HG02938 (cell line): ENCODE measurements at regions not wholly inside any gene's neighbourhood (a gene's known extent, or its start where the extent isn't known, plus 50 kb on each side); places are given as distances from the start of the nearest gene placed in this dataset.

Experiments
- ATAC-seq: cut with Tn5 transposase; IDR thresholded peaks from one replicate; pipeline ENCODE4 v1.9.1; 2021; ENCODE audit warnings: mild to moderate bottlenecking, moderate library complexity; ENCODE audit not compliant: unreplicated experiment

GRCh38 chr11:37002831-37003230, 404.8 kb upstream of the RAG2 start:
- ATAC-seq: no peak

- no peak for ATAC-seq
These were observed 399.6 kb upstream of the RAG2 start for GRCh38 chr11:36997656-36998055.

- ATAC-seq: no peak
These were observed 398.8 kb upstream of the RAG2 start for GRCh38 chr11:36996795-36997194.

GRCh38 chr11:36994208-36994607, 396.2 kb upstream of the RAG2 start:
- no peak for ATAC-seq

GRCh38 chr11:36988556-36988955, 390.5 kb upstream of the RAG2 start:
- no peak for ATAC-seq

- no peak for ATAC-seq
These were observed 387.5 kb upstream of the RAG2 start for GRCh38 chr11:36985562-36985961.

- ATAC-seq: no peak
These were observed 378.7 kb upstream of the RAG2 start for GRCh38 chr11:36976741-36977140.

GRCh38 chr11:36974771-36975170, 376.7 kb upstream of the RAG2 start:
- no peak for ATAC-seq

GRCh38 chr11:36953976-36954375, 355.9 kb upstream of the RAG2 start:
- no peak for ATAC-seq

- ATAC-seq: no peak
These were observed 350.6 kb upstream of the RAG2 start for GRCh38 chr11:36948460-36949127.

- ATAC-seq: no peak
These were observed 347.3 kb upstream of the RAG2 start for GRCh38 chr11:36945384-36945783.

- ATAC-seq: no peak
These were observed 335.4 kb upstream of the RAG2 start for GRCh38 chr11:36933481-36933880.

GRCh38 chr11:36931139-36931538, 333.1 kb upstream of the RAG2 start:
- no peak for ATAC-seq

- ATAC-seq: no peak
These were observed 332.2 kb upstream of the RAG2 start for GRCh38 chr11:36930256-36930655.

GRCh38 chr11:36929401-36929800, 331.4 kb upstream of the RAG2 start:
- no peak for ATAC-seq

GRCh38 chr11:36928621-36929020, 330.6 kb upstream of the RAG2 start:
- no peak for ATAC-seq

GRCh38 chr11:36899800-36900199, 301.8 kb upstream of the RAG2 start:
- no peak for ATAC-seq

- ATAC-seq: no peak
These were observed 292.8 kb upstream of the RAG2 start for GRCh38 chr11:36890841-36891240.

GRCh38 chr11:36890121-36890679, 292.2 kb upstream of the RAG2 start:
- no peak for ATAC-seq

GRCh38 chr11:36885154-36885553, 287.1 kb upstream of the RAG2 start:
- no peak for ATAC-seq

- no peak for ATAC-seq
These were observed 280.7 kb upstream of the RAG2 start for GRCh38 chr11:36878737-36879136.

GRCh38 chr11:36877149-36877548, 279.1 kb upstream of the RAG2 start:
- ATAC-seq: no peak

GRCh38 chr11:36876266-36876665, 278.2 kb upstream of the RAG2 start:
- no peak for ATAC-seq
